ENCODE measurements at regions not wholly inside any gene's neighbourhood (a gene's known extent, or its start where the extent isn't known, plus 50 kb on each side); places are given as distances from the start of the nearest gene placed in this dataset.

DNA sequence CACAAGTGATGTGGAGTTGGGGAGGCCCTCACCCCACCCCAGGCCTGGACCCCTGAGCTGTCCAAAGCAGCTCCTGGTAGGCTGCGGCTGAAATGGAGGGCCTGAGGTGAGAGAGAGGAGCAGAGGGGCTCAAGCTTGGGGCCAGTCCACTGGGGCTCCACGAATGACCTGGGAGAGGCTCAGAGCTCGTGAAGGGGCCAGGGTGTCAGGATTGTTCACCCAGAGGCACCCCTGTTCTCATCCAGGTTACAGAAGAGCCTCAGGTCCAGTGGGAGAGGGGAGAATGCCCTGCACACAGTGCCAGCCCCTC lies 102.2 kb upstream of the RET start:
- TF ChIP-seq, protein P1, sequence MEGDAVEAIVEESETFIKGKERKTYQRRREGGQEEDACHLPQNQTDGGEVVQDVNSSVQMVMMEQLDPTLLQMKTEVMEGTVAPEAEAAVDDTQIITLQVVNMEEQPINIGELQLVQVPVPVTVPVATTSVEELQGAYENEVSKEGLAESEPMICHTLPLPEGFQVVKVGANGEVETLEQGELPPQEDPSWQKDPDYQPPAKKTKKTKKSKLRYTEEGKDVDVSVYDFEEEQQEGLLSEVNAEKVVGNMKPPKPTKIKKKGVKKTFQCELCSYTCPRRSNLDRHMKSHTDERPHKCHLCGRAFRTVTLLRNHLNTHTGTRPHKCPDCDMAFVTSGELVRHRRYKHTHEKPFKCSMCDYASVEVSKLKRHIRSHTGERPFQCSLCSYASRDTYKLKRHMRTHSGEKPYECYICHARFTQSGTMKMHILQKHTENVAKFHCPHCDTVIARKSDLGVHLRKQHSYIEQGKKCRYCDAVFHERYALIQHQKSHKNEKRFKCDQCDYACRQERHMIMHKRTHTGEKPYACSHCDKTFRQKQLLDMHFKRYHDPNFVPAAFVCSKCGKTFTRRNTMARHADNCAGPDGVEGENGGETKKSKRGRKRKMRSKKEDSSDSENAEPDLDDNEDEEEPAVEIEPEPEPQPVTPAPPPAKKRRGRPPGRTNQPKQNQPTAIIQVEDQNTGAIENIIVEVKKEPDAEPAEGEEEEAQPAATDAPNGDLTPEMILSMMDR (IDR thresholded peaks at IDR 0.05): no peak
- no peak for TF ChIP-seq ZFX (IDR thresholded peaks at IDR 0.05; ENCODE audit: borderline replicate concordance)
- no peak overlapping the region for H3K27ac ChIP-seq

DNA sequence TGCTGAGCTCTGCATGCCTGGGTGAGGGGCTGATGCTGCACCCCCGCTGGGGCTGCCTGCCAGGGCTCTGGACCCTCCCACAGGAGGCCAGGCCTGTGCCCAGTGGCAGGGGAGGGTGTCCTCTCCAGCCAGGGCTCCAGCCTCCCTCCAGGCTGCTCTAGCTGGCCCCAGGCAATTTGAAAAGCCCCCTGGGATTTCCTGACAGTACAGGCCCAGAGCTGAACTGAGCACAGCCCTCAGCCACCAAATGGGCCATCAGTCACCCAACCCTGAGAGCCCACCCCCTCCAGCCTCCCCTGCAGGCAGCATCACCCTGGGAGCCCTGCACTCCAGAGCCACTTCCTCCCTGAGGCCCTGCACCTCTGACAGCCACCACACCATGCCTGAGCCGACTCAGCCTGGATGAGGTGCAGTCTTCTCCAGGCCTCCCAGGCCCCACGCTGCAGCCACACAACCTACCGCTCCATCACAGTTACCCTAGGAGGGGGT lies 101.8 kb upstream of the RET start:
- H3K27ac ChIP-seq: no peak overlapping the region

GRCh38 chr10:42975558-42976340 lies 101.1 kb upstream of the RET start:
- H3K27ac ChIP-seq: no peak overlapping the region

More for the DNA sequence above, 101.8 kb upstream of the RET start:
- TF ChIP-seq, protein P1 (IDR thresholded peaks at IDR 0.05): no peak
- no peak for TF ChIP-seq ZFX (IDR thresholded peaks at IDR 0.05; ENCODE audit: borderline replicate concordance)

DNA sequence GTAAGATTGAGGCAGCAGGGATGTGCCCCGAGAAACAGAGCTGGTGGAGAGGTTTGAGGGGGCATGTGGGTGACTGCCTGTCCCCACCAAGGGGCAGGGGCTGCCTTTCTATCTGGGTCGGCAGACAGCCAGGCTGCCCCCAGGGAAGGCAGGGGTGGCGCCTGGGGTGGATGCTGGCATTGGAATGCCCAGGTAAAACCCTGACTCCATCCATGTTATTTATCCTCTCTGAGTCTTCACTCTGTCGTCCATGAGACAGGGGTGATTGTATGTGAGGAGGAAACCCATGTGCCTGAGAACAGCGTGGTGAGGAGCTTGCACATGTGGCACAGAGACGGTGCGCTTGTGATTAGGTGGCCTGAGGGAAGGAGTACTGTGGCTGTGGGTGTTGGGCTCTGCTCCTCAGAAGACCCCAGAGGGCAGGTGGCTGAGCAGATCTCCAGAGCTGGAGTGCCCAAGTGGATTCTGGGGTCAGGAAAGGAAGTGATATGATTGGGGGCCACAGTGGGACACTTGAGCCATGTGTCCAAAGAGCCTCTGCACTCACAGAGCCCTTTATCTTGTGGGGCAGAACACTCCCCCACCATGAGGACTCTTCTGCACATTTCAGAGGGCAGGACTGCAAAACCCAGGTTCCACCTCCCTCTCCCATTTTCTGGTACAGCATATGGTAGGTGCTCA lies 100.4 kb upstream of the RET start:
- no peak overlapping the region for H3K27ac ChIP-seq
- TF ChIP-seq, protein P1 (IDR thresholded peaks at IDR 0.05): no peak
- no peak for TF ChIP-seq ZFX (IDR thresholded peaks at IDR 0.05; ENCODE audit: borderline replicate concordance)

More at GRCh38 chr10:42975558-42976340, 101.1 kb upstream of the RET start:
- TF ChIP-seq, protein P1 (IDR thresholded peaks at IDR 0.05): peak; percentile 58
- TF ChIP-seq ZFX (IDR thresholded peaks at IDR 0.05; ENCODE audit: borderline replicate concordance): no peak

DNA sequence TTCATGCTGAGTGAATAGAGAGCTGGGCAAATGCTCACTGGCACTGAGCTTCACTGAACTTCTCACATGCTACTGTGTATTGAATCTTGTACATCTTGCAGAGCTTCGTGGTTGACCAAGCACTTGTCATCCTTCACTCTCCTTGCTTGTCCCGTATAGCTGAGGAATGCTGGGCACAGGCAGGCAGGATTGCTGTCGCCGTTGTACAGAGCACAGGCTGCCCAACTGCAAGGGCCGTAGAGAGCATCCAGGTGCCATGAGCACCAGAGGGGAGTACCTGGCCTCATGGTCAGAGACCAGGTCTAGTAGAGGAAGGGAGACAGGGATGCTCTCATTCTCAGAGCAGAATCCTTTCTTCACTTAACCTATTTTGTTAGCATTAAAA lies 99.8 kb upstream of the RET start:
- no peak for TF ChIP-seq ZFX (IDR thresholded peaks at IDR 0.05; ENCODE audit: borderline replicate concordance)
- TF ChIP-seq, protein P1 (IDR thresholded peaks at IDR 0.05): no peak
- no peak overlapping the region for H3K27ac ChIP-seq

- TF ChIP-seq ZFX (IDR thresholded peaks at IDR 0.05; ENCODE audit: borderline replicate concordance): no peak
- TF ChIP-seq, protein P1 (IDR thresholded peaks at IDR 0.05): no peak
- H3K27ac ChIP-seq: no peak overlapping the region
These were observed 97.7 kb upstream of the RET start for GRCh38 chr10:42979181-42979580.
